HepG2 (cell line): ENCODE measurements at regions not wholly inside any gene's neighbourhood (a gene's known extent, or its start where the extent isn't known, plus 50 kb on each side); places are given as distances from the start of the nearest gene placed in this dataset.

Experiments
- ATAC-seq: fragments of 200-7000 bp; cut with Tn5 transposase; 3 replicates; pipeline ENCODE4 v1.9.1; 2020; ENCODE audit warnings: mild to moderate bottlenecking, moderate library complexity
- BruUV-seq: library from RNA; stranded (reverse); fragments of 400-500 nt; replicated peaks from 2 replicates; lab custom pipeline; 2021; lab: Mats Ljungman, UMichigan
- CTCF ChIA-PET: fragments of 300-600 bp; formaldehyde crosslinking; extraction: SDS; loops from one replicate; lab custom pipeline; 2021; ENCODE audit warnings: low total read pairs, inconsistent platforms, low intra/inter-chr PET ratio; lab: Yijun Ruan, JAX
- POLR2A ChIA-PET: fragments of 350-600 bp; sonication (Branson Sonifier 250); formaldehyde crosslinking; loops from one replicate; lab custom pipeline; 2020; ENCODE audit warnings: antibody characterized with exemption, inconsistent platforms; lab: Yijun Ruan, JAX
- DNase-seq: peaks from one replicate; pipeline ENCODE4 v3.0.0-alpha.2; 2015; ENCODE audit warnings: low spot score
- FAIRE-seq: peaks from 3 replicates; lab custom pipeline; 2011; peaks lifted over from hg19 to GRCh38; lab: Jason Lieb, UNC
- H2AFZ ChIP-seq: one replicate; pipeline ENCODE4 v1.6.1; 2011; ENCODE audit warnings: low read length, inconsistent platforms
- H3K27ac ChIP-seq: fragments of 300-600 bp; 3 replicates; pipeline ENCODE4 v1.8.0; 2011; ENCODE audit warnings: mixed run types, mild to moderate bottlenecking, mixed read lengths, low read length, inconsistent platforms; ENCODE audit not compliant: insufficient read depth; ENCODE audit errors: extremely low read length
- H3K27me3 ChIP-seq, 2 experiments: fragments of 200-600 bp in 1 of 2; 2 replicates in 1 of 2; 3 replicates in 1 of 2; pipeline versions ENCODE4 v1.6.0 to v1.8.0; 2011; ENCODE audit warnings: low read length in 2 of 2, mild to moderate bottlenecking in 2 of 2, moderate library complexity in 2 of 2, inconsistent platforms in 1 of 2; ENCODE audit not compliant: insufficient read depth in 2 of 2, control insufficient read depth in 1 of 2
- H3K36me3 ChIP-seq, 2 experiments: fragments of 200-600 bp in 1 of 2; replicated peaks in 1 of 2; 2 replicates in 1 of 2; 3 replicates in 1 of 2; pipeline versions ENCODE4 v1.5.1 to v1.8.0; 2011; ENCODE audit warnings: low read length in 2 of 2, inconsistent platforms in 1 of 2; ENCODE audit not compliant: insufficient read depth in 2 of 2, control insufficient read depth in 1 of 2
- H3K4me1 ChIP-seq: 2 replicates; pipeline ENCODE4 v1.5.1; 2012; ENCODE audit warnings: low read length, inconsistent platforms; ENCODE audit not compliant: insufficient read depth
- H3K4me2 ChIP-seq: 2 replicates; pipeline ENCODE4 v1.6.0; 2011; ENCODE audit warnings: low read depth, low read length, inconsistent platforms
- H3K4me3 ChIP-seq, 3 experiments: fragments of 200-600 bp in 1 of 3; sonication (generic), shearing (Covaris generic) in 1 of 3; replicated peaks in 1 of 3; 2 replicates each; pipeline ENCODE4 v1.5.1; 2011 to 2016; ENCODE audit warnings: low read length in 3 of 3, inconsistent platforms in 2 of 3, low read depth in 2 of 3, mild to moderate bottlenecking in 2 of 3, control low read depth in 1 of 3, mixed read lengths in 1 of 3; ENCODE audit not compliant: insufficient read depth in 1 of 3
- H3K79me2 ChIP-seq: one replicate; pipeline ENCODE4 v1.6.1; 2011; ENCODE audit warnings: low read length, inconsistent platforms; ENCODE audit not compliant: insufficient read depth
- H3K9ac ChIP-seq: 2 replicates; pipeline ENCODE4 v1.6.0; 2011; ENCODE audit warnings: mild to moderate bottlenecking, low read depth, low read length, inconsistent platforms; ENCODE audit not compliant: insufficient read depth
- H3K9me3 ChIP-seq: 2 replicates; pipeline ENCODE4 v1.5.1; 2012; ENCODE audit warnings: mild to moderate bottlenecking, low read length
- H4K20me1 ChIP-seq: 2 replicates; pipeline ENCODE4 v1.6.0; 2011; ENCODE audit warnings: inconsistent platforms, mild to moderate bottlenecking, low read length, moderate library complexity; ENCODE audit not compliant: insufficient read depth
- HOXA5 ChIP-seq: sonication (generic); formaldehyde crosslinking; IDR thresholded peaks from 2 replicates; pipeline ENCODE4 v1.4.0; 2020; ENCODE audit warnings: missing genetic modification reagents
- KDM5A ChIP-seq: fragments of 200-600 bp; sonication (generic); IDR thresholded peaks from 2 replicates; pipeline ENCODE4 v1.7.0; 2018; ENCODE audit warnings: antibody characterized with exemption, mild to moderate bottlenecking, low read length, borderline replicate concordance
- MAFG ChIP-seq: sonication (generic); formaldehyde crosslinking; IDR thresholded peaks from 2 replicates; pipeline ENCODE4 v1.5.1; 2020; ENCODE audit warnings: mild to moderate bottlenecking, missing genetic modification reagents
- MATR3 ChIP-seq: sonication (generic); formaldehyde crosslinking; IDR thresholded peaks from 2 replicates; pipeline ENCODE4 v1.4.0; 2020; ENCODE audit warnings: missing genetic modification reagents
- PCBP1 ChIP-seq: fragments of 200-400 bp; formaldehyde crosslinking; IDR thresholded peaks from 2 replicates; pipeline ENCODE4 v1.6.1; 2017; ENCODE audit warnings: mild to moderate bottlenecking, low read depth, low read length, borderline replicate concordance
- SIX4 ChIP-seq: sonication (generic); formaldehyde crosslinking; IDR thresholded peaks from 2 replicates; pipeline ENCODE4 v1.4.0; 2020; ENCODE audit warnings: missing genetic modification reagents
- ZBTB37 ChIP-seq: sonication (generic); formaldehyde crosslinking; IDR thresholded peaks from 2 replicates; pipeline ENCODE4 v1.4.0; 2020; ENCODE audit warnings: mild to moderate bottlenecking, missing genetic modification reagents
- ZFP90 ChIP-seq: sonication (generic); formaldehyde crosslinking; IDR thresholded peaks from 2 replicates; pipeline ENCODE4 v1.8.0; 2022; ENCODE audit warnings: missing genetic modification reagents, mild to moderate bottlenecking, inconsistent platforms, borderline replicate concordance
- ZNF317 ChIP-seq: sonication (generic); formaldehyde crosslinking; IDR thresholded peaks from 2 replicates; pipeline ENCODE4 v1.5.0; 2020; ENCODE audit warnings: mild to moderate bottlenecking, missing genetic modification reagents
- ZNF496 ChIP-seq: sonication (generic); formaldehyde crosslinking; IDR thresholded peaks from 2 replicates; pipeline ENCODE4 v1.8.1; 2023; ENCODE audit warnings: mild to moderate bottlenecking, moderate library complexity, missing genetic modification reagents; ENCODE audit not compliant: insufficient replicate concordance
- ZNF512B ChIP-seq: sonication (generic); formaldehyde crosslinking; IDR thresholded peaks from 2 replicates; pipeline ENCODE4 v1.5.1; 2020; ENCODE audit warnings: missing genetic modification reagents, mild to moderate bottlenecking, borderline replicate concordance
- ZNF543 ChIP-seq: sonication (generic); formaldehyde crosslinking; IDR thresholded peaks from 2 replicates; pipeline ENCODE4 v1.4.0; 2020; ENCODE audit warnings: mild to moderate bottlenecking, missing genetic modification reagents
- ZNF607 ChIP-seq: sonication (generic); formaldehyde crosslinking; IDR thresholded peaks from 2 replicates; pipeline ENCODE4 v1.5.1; 2020; ENCODE audit warnings: missing genetic modification reagents, mild to moderate bottlenecking, borderline replicate concordance
- ZNF766 ChIP-seq: sonication (generic); formaldehyde crosslinking; IDR thresholded peaks from 2 replicates; pipeline ENCODE4 v1.5.0; 2020; ENCODE audit warnings: missing genetic modification reagents, borderline replicate concordance
- ZZZ3 ChIP-seq: sonication (generic); formaldehyde crosslinking; IDR thresholded peaks from 2 replicates; pipeline ENCODE4 v1.4.0; 2020; ENCODE audit warnings: missing genetic modification reagents, mild to moderate bottlenecking, borderline replicate concordance
- WGBS: methylation state at CpG from one replicate; pipeline ENCODE4 v1.1.6; 2017; ENCODE audit warnings: low lambda C conversion rate; 5-methylcytosine and 5-hydroxymethylcytosine counted together
- in situ Hi-C: cut with HindIII; loops from 2 replicates; pipeline ENCODE4 v1.10.0; 2017; ENCODE audit warnings: low pct_unique_long_range_greater_than_20kb; ENCODE audit not compliant: extremely low pct_ligation_motif_present
- intact Hi-C: fragments of 100-400 bp; cut with micrococcal nuclease; formaldehyde crosslinking; loops from one replicate; pipeline ENCODE4 v1.10.0; 2022; ENCODE audit not compliant: unreplicated experiment
- TF ChIP-seq, protein P1 (sequence below): sonication (generic); formaldehyde crosslinking; IDR thresholded peaks from 2 replicates; pipeline ENCODE4 v1.4.0; 2020; ENCODE audit warnings: mild to moderate bottlenecking, missing genetic modification reagents
- TF ChIP-seq, protein P2 (sequence below): sonication (generic); formaldehyde crosslinking; IDR thresholded peaks from 2 replicates; pipeline ENCODE4 v1.4.0; 2020; ENCODE audit warnings: missing genetic modification reagents, borderline replicate concordance

GRCh38 chr12:84624601-84625000 is 288.0 kb downstream of the SLC6A15 start:
- BruUV-seq = no TSS peak
- no peak overlapping the region for H3K4me2 ChIP-seq
- intact Hi-C loops = no loop called here

More at GRCh38 chr12:84624601-84625000, 288.0 kb downstream of the SLC6A15 start:
- H3K36me3 ChIP-seq = no peaks in the 10 kb centered on the region
- H2AFZ ChIP-seq = no peak overlapping the region
- H4K20me1 ChIP-seq = no peaks in the 10 kb centered on the region
- no peak overlapping the region for H3K9ac ChIP-seq
- H3K9me3 ChIP-seq = no peaks in the 10 kb centered on the region
- no peaks in the 10 kb centered on the region for H3K27me3 ChIP-seq
- no peak overlapping the region for H3K27ac ChIP-seq
- no peaks in the 10 kb centered on the region for H3K4me1 ChIP-seq
- H3K4me3 ChIP-seq = no peak overlapping the region
- in situ Hi-C loops = no loop called here
- POLR2A ChIA-PET = no interaction called here
- H3K79me2 ChIP-seq = no peaks in the 10 kb centered on the region
- DNase-seq = no peak
- no peak for FAIRE-seq
- whole genome bisulfite sequencing = 0% methylated on average over 1 of the region's 1 CpG
- CTCF ChIA-PET = no interaction called here
- ATAC-seq = no peak
- TF ChIP-seq MATR3 (no peak), HOXA5 (CRISPR knock-in tag) (no peak), SIX4 (no peak), MAFG (CRISPR knock-in tag) (no peak), ZNF496 (CRISPR knock-in tag) (no peak), ZBTB37 (no peak), ZZZ3 (CRISPR knock-in tag) (no peak), ZNF543 (CRISPR knock-in tag) (no peak), KDM5A (no peak), ZNF317 (no peak), ZNF512B (no peak), ZFP90 (no peak), ZNF766 (CRISPR knock-in tag) (no peak), PCBP1 (no peak), ZNF607 (CRISPR knock-in tag) (no peak)
- TF ChIP-seq, protein P1, sequence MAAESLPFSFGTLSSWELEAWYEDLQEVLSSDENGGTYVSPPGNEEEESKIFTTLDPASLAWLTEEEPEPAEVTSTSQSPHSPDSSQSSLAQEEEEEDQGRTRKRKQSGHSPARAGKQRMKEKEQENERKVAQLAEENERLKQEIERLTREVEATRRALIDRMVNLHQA (CRISPR knock-in tag) = no peak
- TF ChIP-seq, protein P2, sequence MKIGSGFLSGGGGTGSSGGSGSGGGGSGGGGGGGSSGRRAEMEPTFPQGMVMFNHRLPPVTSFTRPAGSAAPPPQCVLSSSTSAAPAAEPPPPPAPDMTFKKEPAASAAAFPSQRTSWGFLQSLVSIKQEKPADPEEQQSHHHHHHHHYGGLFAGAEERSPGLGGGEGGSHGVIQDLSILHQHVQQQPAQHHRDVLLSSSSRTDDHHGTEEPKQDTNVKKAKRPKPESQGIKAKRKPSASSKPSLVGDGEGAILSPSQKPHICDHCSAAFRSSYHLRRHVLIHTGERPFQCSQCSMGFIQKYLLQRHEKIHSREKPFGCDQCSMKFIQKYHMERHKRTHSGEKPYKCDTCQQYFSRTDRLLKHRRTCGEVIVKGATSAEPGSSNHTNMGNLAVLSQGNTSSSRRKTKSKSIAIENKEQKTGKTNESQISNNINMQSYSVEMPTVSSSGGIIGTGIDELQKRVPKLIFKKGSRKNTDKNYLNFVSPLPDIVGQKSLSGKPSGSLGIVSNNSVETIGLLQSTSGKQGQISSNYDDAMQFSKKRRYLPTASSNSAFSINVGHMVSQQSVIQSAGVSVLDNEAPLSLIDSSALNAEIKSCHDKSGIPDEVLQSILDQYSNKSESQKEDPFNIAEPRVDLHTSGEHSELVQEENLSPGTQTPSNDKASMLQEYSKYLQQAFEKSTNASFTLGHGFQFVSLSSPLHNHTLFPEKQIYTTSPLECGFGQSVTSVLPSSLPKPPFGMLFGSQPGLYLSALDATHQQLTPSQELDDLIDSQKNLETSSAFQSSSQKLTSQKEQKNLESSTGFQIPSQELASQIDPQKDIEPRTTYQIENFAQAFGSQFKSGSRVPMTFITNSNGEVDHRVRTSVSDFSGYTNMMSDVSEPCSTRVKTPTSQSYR (CRISPR knock-in tag) = no peak
